Activated CD8-positive, alpha-beta T cell treated with anti-CD3 and anti-CD28 coated beads for 36 hours (primary cell): ENCODE measurements at regions not wholly inside any gene's neighbourhood (a gene's known extent, or its start where the extent isn't known, plus 50 kb on each side); places are given as distances from the start of the nearest gene placed in this dataset.
"Not testable (repeated sequence)": the region's sequence is repeated elsewhere in the genome, so short reads cannot be mapped to it uniquely, and the experiment has no call there.

Experiments used
- ATAC-seq: fragments of 200-7000 bp; cut with Tn5 transposase; one replicate; pipeline ENCODE4 v1.10.0; 2021; ENCODE audit warnings: mild to moderate bottlenecking, moderate library complexity
- CTCF ChIA-PET: fragments of 350-600 bp; sonication (Branson Sonifier 250); formaldehyde crosslinking; loops from one replicate; lab custom pipeline; 2021; ENCODE audit warnings: antibody characterized with exemption; lab: Charles Lee
- POLR2A ChIA-PET: fragments of 350-600 bp; sonication (Branson Sonifier 250); formaldehyde crosslinking; loops from one replicate; lab custom pipeline; 2021; ENCODE audit warnings: antibody characterized with exemption; lab: Charles Lee
- DNase-seq: peaks from one replicate; pipeline ENCODE4 v3.0.0-alpha.2; 2020
- H3K27ac Mint-ChIP-seq: one replicate; pipeline ENCODE4 v1.8.0; 2021; ENCODE audit warnings: mild to moderate bottlenecking, mixed read lengths
- H3K27me3 Mint-ChIP-seq: one replicate; pipeline ENCODE4 v1.8.0; 2021; ENCODE audit warnings: mixed read lengths
- H3K36me3 Mint-ChIP-seq: one replicate; pipeline ENCODE4 v1.8.0; 2021; ENCODE audit warnings: low read depth, mixed read lengths
- H3K4me1 Mint-ChIP-seq: one replicate; pipeline ENCODE4 v1.8.0; 2021; ENCODE audit warnings: low read depth, mixed read lengths
- H3K4me3 Mint-ChIP-seq: one replicate; pipeline ENCODE4 v1.8.0; 2021; ENCODE audit warnings: mild to moderate bottlenecking, moderate library complexity, mixed read lengths
- H3K9me3 Mint-ChIP-seq: one replicate; pipeline ENCODE4 v1.8.0; 2021; ENCODE audit warnings: mixed read lengths
- CTCF ChIP-seq: fragments of 200-600 bp; IDR thresholded peaks from one replicate; pipeline ENCODE4 v1.8.0; 2022; ENCODE audit warnings: antibody characterized with exemption, mild to moderate bottlenecking
- intact Hi-C: fragments of 100-400 bp; cut with micrococcal nuclease; formaldehyde crosslinking; loops from one replicate; pipeline ENCODE4 v1.10.0; 2022

GRCh38 chr14:37834275-37834674 lies 238.8 kb downstream of the TTC6 start:
- ChIA-PET POLR2A (no interaction called here), CTCF (no interaction called here)

GRCh38 chr14:37838778-37839177 lies 243.3 kb downstream of the TTC6 start:
- CTCF ChIA-PET, H3K27ac Mint-ChIP-seq, H3K4me1 Mint-ChIP-seq, H3K27me3 Mint-ChIP-seq, intact Hi-C loops, ATAC-seq, DNase-seq, H3K36me3 Mint-ChIP-seq, H3K4me3 Mint-ChIP-seq, POLR2A ChIA-PET: not testable (repeated sequence)
- peaks cover 29% of the 10 kb centered on the region for H3K9me3 Mint-ChIP-seq

More at GRCh38 chr14:37834275-37834674, 238.8 kb downstream of the TTC6 start:
- Mint-ChIP-seq H3K36me3 (no peaks in the 10 kb centered on the region), H3K27me3 (no peaks in the 10 kb centered on the region), H3K27ac (no peak overlapping the region), H3K9me3 (peaks cover 42% of the 10 kb centered on the region), H3K4me1 (no peaks in the 10 kb centered on the region), H3K4me3 (no peak overlapping the region)
- intact Hi-C loops = no loop called here
- no peak for DNase-seq
- ATAC-seq = no peak
- TF ChIP-seq CTCF = no peak

- H3K4me3 Mint-ChIP-seq, H3K9me3 Mint-ChIP-seq, H3K27me3 Mint-ChIP-seq, CTCF ChIA-PET, H3K27ac Mint-ChIP-seq, H3K36me3 Mint-ChIP-seq, POLR2A ChIA-PET, intact Hi-C loops, DNase-seq, ATAC-seq, H3K4me1 Mint-ChIP-seq: not testable (repeated sequence)
These were observed 245.6 kb downstream of the TTC6 start for GRCh38 chr14:37841039-37841438.

GRCh38 chr14:37842106-37842505 lies 246.7 kb downstream of the TTC6 start:
- no peak overlapping the region for H3K27ac Mint-ChIP-seq
- no peak for ATAC-seq
- ChIA-PET POLR2A (no interaction called here), CTCF (no interaction called here)
- no peaks in the 10 kb centered on the region for H3K36me3 Mint-ChIP-seq
- H3K27me3 Mint-ChIP-seq = no peaks in the 10 kb centered on the region
- peaks cover 7% of the 10 kb centered on the region for H3K9me3 Mint-ChIP-seq
- no peak for DNase-seq
- no peaks in the 10 kb centered on the region for H3K4me1 Mint-ChIP-seq
- TF ChIP-seq CTCF = no peak
- intact Hi-C loops = no loop called here
- no peak overlapping the region for H3K4me3 Mint-ChIP-seq

- CTCF ChIA-PET = interaction anchor here (1.4 kb wide), 1 partner anchor 31 kb away, joined by 3 read pairs; no protein-coding TSS in a partner anchor
These were observed 248.7 kb downstream of the TTC6 start for GRCh38 chr14:37843954-37844607.

More at GRCh38 chr14:37843954-37844607, 248.7 kb downstream of the TTC6 start:
- H3K27ac Mint-ChIP-seq = no peak overlapping the region
- no peak for DNase-seq
- H3K9me3 Mint-ChIP-seq = peaks cover 2% of the 10 kb centered on the region
- no peak for TF ChIP-seq CTCF
- no peaks in the 10 kb centered on the region for H3K4me1 Mint-ChIP-seq
- no peaks in the 10 kb centered on the region for H3K27me3 Mint-ChIP-seq
- ATAC-seq = no peak
- intact Hi-C loops = no loop called here
- H3K4me3 Mint-ChIP-seq = no peak overlapping the region
- H3K36me3 Mint-ChIP-seq = no peaks in the 10 kb centered on the region
- POLR2A ChIA-PET = no interaction called here
